K562 (cell line): ENCODE measurements at regions not wholly inside any gene's neighbourhood (a gene's known extent, or its start where the extent isn't known, plus 50 kb on each side); places are given as distances from the start of the nearest gene placed in this dataset.

Experiments
- CTCF ChIP-seq, 3 experiments: IDR thresholded peaks in 2 of 3; conservative IDR thresholded peaks in 1 of 3; 2 replicates each; pipeline ENCODE4 v1.5.1; 2011 to 2012; ENCODE audit warnings: low read length in 3 of 3, mild to moderate bottlenecking in 3 of 3, control low read depth in 2 of 3, improper control_type of control experiment in 1 of 3, inconsistent platforms in 1 of 3, low read depth in 1 of 3, mixed read lengths in 1 of 3, moderate library complexity in 1 of 3; ENCODE audit not compliant: insufficient read depth in 2 of 3
- E2F4 ChIP-seq: sonication (generic); formaldehyde crosslinking; IDR thresholded peaks from 2 replicates; pipeline ENCODE4 v1.8.0; 2022; ENCODE audit warnings: mild to moderate bottlenecking, low read depth, missing genetic modification reagents
- LCOR ChIP-seq: sonication (generic); formaldehyde crosslinking; IDR thresholded peaks from 2 replicates; pipeline ENCODE4 v1.8.0; 2022; ENCODE audit warnings: mild to moderate bottlenecking, missing genetic modification reagents
- NRF1 ChIP-seq, 2 experiments: fragments of 450-650 bp; IDR thresholded peaks in 1 of 2; conservative IDR thresholded peaks in 1 of 2; 2 replicates each; pipeline ENCODE4 v1.6.1; 2014; ENCODE audit warnings: mild to moderate bottlenecking in 2 of 2
- TSHZ1 ChIP-seq: fragments of 250-450 bp; sonication (Bioruptor Pico); IDR thresholded peaks from 2 replicates; pipeline ENCODE4 v1.4.0; 2020; ENCODE audit warnings: mild to moderate bottlenecking, moderate library complexity

GRCh38 chr7:108947526-108947925 lies 377.9 kb downstream of the DNAJB9 start:
- TF ChIP-seq NRF1 (conservative IDR thresholded peaks at IDR 0.05 in 1 of 2, IDR thresholded peaks at IDR 0.05 in 1 of 2) (no peak), CTCF (IDR thresholded peaks at IDR 0.05 in 2 of 3, conservative IDR thresholded peaks at IDR 0.05 in 1 of 3; ENCODE audit: insufficient read depth in 2 of 3, low read depth in 1 of 3, low read length in 3 of 3) (no peak), TSHZ1 (CRISPR knock-in tag) (no peak), E2F4 (CRISPR knock-in tag) (no peak), LCOR (no peak)
